ENCODE measurements at regions not wholly inside any gene's neighbourhood (a gene's known extent, or its start where the extent isn't known, plus 50 kb on each side); places are given as distances from the start of the nearest gene placed in this dataset.

DNA sequence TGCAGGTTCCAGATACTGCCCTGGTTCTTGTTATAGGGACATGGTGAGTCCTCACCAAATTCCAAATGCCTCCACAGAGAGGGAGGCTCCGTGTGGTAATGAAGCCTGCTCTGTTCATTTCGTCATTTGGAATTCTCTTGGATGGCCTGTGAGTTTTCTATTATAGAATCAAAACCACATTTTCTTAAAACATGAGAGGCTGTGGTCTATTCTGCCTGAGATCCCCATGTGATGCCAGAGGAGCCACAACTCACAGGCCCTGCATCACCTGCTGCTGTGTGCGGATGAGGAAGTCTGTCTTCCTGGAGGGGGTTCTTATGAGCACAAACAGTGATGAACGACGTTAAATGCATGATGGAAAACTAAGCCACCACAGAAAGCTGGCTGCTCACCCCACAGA, 264.4 kb downstream of the UQCRFS1 start:
- TF ChIP-seq, protein P1, sequence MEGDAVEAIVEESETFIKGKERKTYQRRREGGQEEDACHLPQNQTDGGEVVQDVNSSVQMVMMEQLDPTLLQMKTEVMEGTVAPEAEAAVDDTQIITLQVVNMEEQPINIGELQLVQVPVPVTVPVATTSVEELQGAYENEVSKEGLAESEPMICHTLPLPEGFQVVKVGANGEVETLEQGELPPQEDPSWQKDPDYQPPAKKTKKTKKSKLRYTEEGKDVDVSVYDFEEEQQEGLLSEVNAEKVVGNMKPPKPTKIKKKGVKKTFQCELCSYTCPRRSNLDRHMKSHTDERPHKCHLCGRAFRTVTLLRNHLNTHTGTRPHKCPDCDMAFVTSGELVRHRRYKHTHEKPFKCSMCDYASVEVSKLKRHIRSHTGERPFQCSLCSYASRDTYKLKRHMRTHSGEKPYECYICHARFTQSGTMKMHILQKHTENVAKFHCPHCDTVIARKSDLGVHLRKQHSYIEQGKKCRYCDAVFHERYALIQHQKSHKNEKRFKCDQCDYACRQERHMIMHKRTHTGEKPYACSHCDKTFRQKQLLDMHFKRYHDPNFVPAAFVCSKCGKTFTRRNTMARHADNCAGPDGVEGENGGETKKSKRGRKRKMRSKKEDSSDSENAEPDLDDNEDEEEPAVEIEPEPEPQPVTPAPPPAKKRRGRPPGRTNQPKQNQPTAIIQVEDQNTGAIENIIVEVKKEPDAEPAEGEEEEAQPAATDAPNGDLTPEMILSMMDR (IDR thresholded peaks at IDR 0.05), result no peak
- TF ChIP-seq POLR2A (IDR thresholded peaks at IDR 0.05), result no peak
- no peak for TF ChIP-seq POLR2AphosphoS5 (IDR thresholded peaks at IDR 0.05)
